Activated CD8-positive, alpha-beta memory T cell treated with anti-CD3 and anti-CD28 coated beads, Interleukin-2, amount 50 U/mL, for 1 hour (primary cell): ENCODE measurements at regions not wholly inside any gene's neighbourhood (a gene's known extent, or its start where the extent isn't known, plus 50 kb on each side); places are given as distances from the start of the nearest gene placed in this dataset.
A peak's percentile ranks its signal among the peaks of the same experiment; 100 is the strongest.
"Not testable (repeated sequence)": the region's sequence is repeated elsewhere in the genome, so short reads cannot be mapped to it uniquely, and the experiment has no call there.

Source experiments
- DNase-seq: peaks from one replicate; pipeline ENCODE4 v3.0.0-alpha.2; 2020; ENCODE audit errors: extremely low read depth

DNA sequence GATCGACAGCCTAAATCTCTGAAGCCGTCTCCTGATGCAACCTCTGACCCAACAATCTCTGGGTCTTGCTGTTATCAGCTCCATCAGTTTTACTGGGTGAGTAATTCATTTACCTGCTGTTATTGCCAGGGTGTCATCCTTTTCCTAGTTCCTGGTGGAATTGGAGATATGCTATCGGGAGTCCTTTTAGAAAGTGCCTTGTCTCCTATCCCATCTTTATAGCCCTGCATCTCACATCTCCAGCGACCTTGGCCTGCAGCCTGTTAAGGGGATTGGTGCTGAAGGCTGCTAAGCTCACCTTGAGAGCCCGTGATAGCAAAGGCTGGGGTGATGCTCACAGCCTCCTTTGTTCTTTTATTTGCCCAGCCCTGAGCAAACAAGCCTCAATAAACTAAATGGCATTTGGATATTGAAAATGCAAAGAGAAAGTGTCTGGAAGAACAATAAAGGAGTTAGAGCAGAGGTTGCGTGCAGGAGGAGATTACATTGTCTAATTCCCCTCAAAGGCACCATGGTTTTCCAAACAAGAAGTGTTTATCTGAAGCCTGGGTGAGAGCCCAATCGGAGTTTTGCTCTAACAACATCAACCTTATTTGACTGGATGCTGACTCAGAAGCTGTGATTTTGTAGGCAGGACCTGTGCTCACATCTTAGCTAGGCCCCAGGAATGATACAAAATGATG, 101.8 kb downstream of the RPLP1 start:
- DNase-seq, result no peak

DNA sequence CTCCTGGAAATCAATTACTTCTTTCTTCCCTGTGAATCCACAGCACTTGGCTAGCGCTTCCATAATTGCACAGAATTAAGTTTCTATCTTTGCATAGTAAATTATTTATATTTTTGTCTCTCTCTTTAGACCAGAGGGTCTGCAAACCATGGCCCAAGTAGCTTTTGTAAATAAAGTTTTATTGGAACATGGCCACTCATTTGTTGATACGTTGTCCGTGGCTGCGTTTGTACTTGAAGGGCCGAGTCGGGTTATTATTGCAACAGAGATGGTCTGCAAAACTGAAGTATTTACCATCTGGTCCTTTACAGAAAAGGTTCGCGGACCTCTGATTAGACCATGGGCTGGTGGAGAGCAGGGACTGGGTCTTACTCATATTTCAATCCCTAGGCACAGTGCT, 102.5 kb downstream of the RPLP1 start:
- DNase-seq, result no peak

DNA sequence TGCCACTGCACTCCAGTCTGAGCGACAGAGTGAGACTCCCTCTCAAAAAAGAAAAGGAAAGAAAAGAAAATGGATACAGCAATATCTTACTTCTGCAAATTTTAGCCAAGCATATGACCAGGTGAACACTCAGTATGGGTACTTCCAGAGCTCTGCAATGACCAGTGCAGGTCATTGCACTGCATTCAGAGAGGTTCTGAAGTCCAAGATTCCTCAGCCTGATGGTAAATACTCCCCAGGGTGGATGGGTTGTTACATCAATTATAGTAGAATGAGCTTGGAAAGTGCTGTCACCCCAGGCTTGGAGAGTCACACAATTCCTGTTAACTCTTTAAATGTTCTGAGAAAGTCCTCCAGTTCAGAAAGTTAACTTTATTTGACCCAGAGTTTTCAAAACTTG, 103.7 kb downstream of the RPLP1 start:
- no peak for DNase-seq

DNA sequence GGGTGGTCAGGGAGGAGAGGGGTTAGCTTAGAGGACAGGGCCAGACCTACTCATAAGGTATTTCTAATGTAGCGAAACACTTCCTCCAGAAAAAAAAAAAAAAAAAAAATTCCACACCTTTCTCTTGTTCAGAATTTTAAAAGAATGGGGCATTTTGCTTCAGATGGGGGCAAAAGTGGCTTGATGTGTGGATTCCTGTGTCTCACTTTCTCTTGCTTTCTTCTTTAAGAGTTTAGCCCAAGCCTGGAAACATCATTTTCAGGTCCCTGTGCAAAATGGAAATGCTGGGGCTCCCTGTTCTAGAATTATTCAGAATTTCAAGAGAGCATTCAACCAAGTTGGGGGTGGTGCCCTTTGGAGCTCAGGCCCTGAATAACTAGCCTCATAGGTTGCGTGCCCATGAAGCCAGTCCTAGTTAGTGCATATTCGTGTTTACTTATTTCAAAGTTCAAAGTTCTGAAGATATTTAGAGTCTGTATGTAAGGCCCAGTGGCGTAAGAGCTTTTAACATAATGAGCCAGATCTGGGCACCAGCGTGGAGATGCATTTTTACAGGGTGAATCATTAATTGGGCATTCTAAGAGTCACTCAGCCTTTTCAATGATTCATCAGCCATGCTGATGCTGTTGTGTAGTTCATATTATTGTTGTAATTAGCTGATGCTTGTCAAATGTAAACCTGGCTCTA, 104.5 kb downstream of the RPLP1 start:
- DNase-seq, result no peak

DNA sequence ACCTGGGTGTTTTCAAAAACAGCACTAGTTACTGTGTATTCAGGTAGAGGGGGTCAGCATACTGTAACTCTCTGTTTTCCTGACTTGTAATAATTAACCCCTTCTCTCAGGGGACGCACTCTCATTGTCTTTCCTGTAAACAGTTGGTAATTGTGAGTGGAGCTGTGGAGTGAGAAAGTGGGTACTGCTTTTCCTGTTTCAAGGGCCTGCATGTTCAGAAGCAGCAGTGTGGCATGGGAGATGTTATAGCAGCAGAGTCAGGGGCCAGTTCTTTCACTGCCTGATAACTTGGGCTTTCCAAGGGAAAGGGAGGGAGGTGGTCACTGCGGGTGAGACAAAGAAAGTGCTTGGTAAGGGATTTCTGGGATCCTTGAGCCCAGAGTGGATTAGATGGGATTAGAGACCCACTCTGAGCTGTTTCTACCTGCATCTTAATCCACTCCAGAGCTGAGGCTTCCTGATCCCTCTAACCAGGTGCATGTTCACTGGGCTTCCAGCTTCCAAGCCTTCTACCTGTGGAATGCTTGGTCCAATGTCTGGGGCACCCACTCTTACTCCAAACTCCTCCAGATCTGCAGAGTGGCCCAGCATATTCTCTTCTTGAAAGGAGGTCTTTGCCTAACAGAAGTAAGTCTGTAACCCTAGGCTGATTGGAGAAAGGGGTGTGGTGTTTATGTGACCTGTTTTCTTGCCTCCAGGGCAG, 105.2 kb downstream of the RPLP1 start:
- DNase-seq, result no peak

DNA sequence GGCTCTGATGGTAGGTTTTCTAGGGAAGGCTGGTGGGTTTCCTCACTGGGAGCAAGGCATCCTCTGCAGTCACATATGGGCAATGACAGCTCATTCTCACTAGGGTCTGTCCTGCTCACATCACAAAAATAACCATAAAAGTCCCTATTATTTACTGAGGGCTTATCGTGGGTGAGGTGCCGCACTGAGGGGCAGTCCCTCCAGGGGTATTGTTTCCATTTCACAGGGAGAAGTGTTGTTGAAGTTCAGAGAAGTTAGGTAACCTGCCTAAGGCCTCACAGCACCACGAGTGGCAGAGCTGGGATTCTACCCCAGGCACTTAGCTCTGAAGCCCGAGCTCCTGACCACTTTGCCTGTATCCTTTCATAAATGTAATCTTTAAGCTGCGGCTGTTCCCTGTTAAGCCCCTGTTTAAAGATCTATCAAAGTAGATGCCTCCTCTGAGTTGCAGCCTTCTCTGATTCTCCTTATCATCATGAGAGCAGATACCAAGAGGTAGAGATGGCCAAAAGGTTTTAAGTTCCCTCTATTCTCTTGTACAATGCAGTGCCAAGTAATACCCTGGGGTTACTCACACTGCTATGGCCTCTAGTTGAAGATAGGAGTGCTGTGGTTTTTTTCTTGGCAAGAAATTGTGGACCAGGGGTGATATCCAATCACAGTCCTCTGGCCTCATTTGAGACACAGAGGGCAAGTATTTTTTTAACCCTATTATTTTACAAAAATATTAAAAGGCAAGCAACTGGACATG, 107.0 kb downstream of the RPLP1 start:
- DNase-seq, result no peak

DNA sequence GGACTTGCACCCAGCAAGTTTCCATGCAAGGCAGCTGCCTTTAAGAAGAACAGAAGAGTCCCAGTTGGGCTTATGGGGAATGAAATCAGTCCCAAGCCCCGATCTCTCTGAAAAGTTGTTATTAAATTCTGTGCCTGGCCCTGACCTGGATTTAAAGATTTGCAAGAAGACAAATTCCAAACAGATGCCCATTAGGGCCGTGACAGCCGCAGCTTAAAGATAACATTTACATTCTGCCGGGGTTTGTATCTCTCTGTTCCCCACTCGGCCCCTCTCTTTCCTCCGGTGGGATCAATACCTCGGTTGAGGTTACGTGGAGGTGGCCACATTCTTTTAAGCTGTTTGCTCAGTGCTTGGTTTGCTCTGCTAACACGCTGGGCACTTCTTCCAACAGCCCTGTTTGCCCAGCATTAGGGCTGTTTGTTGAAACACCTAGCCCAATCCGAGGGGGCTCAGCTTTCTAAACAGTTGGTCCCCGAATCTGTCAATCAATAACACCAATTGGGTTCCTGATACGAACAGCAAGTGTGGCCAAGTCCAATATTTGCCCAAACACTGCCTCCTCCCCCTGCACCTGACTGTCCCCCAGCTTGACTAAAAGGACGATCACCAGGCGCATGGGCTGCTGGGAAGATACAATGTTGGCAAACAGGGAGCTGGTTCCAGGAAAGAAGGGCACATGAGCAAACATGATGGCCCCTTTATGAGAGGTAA, 108.6 kb downstream of the RPLP1 start:
- DNase-seq, result no peak

DNA sequence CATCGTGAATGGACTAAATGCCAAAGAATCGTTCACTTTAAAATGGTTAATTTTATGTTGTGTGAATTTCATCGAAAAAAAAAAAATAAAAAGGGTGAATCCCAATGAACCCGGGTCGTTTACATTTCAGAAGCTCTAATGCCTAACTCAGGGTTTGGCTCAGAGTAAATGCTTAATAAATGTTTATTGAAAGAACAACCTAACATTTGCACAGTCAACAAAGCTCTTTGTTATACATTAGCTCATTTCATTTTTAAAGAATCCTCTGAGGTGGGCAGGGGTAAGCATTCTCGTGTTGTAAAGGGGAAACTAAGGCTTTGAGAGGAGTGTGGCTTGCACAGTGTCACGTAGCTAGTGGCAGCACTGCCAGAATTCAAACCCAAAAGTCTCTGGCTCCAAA, 109.5 kb downstream of the RPLP1 start:
- no peak for DNase-seq

DNA sequence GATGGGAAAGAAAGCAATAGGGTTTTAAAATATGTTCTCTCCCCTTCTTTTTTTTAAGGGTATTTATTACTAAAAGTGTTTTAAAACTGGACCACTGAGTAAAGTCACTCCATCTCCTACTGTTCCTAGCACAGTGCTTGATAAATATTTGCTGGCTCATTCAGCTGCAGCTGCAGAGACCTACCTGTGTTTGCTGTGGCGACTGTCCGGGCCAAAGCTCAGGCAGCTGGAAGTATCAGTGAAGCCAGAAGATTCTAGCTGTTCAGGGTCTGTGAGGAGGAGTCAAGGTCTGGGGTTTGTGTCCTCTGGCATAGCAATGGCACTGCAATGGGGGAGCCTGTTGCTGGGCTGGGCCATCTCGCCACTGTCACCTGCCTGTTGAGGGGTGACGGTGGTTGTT, 109.9 kb downstream of the RPLP1 start:
- DNase-seq, result no peak

DNA sequence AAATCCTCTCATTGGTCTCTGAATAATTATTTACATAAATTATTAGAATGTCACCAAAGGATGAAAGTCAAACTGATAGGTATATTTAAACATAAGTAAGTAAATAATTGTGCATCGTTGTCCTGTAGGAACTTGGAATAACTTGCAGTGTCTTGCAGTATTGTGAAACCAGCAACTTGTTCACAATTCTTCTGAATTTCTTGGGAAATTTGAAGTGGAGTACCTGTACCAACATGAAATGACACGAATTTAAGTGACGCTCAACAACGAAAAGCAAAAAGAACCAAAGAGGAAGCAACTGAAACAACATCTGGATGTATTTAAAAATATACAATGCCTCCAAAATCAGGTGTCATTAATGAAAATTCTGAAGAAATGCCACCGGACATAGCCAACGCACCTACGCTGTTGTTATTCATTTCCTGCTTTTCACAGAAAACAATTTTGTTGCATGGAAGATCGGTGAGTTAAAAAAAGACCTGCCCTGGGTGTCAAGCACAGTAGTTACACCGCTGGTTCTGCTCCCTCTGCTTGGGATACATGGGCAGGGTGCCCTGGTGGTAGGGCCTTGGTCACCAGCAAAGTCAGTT, 112.5 kb downstream of the RPLP1 start:
- DNase-seq, result no peak

DNA sequence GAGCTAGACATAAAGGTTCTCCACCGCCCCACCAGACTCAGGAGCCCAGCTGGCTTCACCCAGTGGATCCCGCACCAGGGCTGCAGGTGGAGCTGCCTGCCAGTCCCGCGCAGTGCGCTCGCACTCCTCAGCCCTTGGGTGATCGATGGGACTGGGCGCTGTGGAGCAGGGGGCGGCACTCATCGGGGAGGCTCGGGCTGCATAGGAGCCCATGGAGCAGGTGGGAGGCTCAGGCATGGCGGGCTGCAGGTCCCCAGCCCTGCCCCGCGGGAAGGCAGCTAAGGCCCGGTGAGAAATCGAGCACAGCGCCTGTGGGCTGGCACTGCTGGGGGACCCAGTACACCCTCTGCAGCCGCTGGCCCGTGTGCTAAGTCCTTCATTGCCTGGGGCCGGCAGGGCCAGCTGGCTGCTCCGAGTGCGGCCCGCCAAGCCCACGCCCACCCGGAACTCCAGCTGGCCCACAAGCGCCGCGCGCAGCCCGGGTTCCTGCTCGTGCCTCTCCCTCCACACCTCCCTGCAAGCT, 114.7 kb downstream of the RPLP1 start:
- not testable (repeated sequence) for DNase-seq

DNA sequence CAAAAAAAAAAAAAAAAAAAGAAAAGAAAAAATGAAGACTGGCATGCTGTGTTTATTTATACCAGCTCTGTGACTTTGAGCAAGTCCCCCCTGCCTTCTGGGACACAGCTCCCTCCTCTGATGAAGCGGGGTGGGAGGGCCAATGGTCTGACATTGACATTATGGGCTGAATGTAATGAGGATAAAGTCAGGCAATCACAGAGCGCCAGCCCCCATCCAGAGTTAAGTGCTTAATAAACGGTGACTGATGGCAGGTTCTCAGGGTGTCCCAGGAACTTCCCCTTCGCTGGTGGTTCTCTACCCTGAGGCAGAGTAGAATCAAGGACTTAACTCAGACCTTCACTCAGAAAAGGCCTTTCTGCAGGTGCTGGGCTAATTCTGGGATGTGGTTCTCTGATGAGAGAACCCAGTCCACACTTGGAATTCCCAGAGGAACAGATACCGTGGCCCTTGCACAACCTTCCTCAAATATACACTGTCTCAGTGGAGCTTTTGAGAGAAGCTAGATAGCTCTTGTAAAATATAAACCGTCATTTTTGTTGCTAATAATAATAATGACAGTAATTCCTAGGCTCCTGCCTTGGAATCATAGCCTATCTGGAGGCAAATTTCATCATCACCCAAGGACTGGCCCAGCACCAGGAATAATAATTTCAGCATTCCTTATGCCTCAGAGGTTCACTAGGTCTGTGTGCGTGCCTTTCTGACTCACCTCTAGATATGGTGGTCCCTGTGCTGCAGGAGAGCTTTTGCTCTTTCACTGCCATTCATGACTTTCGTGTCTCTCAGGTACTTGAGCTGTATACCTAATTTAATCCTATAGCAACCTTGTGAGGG, 115.8 kb downstream of the RPLP1 start:
- DNase-seq, result no peak

DNA sequence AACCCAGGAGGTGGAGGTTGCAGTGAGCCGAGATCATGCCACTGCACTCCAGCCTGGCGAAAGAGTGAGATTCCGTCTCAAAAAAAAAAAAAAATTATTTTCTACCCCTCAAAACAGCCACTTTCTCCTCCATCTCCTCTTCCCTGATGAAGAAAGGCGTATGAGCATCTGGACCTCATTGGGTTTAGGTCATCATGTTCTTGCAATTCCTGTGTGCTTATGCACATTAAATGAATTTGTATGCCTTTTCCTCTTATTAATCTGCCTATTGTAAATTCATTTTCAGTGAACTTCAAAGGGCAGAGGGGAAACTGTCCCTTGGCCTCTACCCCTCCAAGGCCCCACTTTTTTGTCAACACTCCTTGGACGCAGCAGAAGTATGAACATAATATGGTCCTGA, 117.8 kb downstream of the RPLP1 start:
- DNase-seq, result no peak

DNA sequence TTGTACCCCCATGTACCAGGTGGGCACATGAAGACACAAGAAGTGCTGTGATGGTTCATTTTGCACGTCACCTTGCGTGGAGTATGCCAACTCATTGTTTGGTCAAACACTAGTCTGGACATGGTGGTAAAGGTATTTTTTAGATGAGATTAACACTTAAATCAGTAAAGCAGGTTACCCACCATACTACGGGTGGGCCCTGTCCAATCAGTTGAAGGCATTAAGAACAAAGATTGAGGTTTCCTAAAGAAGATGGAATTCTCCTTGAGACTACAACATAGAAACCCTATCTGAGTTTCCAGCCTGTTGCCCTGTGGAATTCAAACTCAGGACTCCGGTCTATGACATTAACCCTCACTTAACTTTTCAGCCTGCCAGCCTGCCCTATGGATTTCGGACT, 118.4 kb downstream of the RPLP1 start:
- no peak for DNase-seq

DNA sequence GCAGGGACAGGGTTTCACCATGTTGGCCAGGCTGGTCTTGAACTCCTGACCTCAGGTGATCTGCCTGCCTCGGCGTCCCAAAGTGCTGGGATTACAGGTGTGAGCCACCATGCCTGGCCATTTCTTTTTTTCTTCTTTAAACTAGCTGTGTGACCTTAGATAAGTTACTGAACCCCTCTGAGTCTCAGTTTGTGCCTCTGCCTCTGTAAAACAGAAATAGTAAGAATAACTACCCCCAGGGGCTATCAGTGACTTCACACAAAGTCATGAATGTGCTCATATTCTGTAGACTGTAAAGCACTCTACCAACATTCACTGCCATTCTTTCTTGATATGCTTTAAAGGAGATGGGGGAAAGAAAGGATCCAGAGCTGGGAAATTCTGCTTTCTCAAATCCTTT, 120.7 kb downstream of the RPLP1 start:
- DNase-seq, result not testable (repeated sequence)

DNA sequence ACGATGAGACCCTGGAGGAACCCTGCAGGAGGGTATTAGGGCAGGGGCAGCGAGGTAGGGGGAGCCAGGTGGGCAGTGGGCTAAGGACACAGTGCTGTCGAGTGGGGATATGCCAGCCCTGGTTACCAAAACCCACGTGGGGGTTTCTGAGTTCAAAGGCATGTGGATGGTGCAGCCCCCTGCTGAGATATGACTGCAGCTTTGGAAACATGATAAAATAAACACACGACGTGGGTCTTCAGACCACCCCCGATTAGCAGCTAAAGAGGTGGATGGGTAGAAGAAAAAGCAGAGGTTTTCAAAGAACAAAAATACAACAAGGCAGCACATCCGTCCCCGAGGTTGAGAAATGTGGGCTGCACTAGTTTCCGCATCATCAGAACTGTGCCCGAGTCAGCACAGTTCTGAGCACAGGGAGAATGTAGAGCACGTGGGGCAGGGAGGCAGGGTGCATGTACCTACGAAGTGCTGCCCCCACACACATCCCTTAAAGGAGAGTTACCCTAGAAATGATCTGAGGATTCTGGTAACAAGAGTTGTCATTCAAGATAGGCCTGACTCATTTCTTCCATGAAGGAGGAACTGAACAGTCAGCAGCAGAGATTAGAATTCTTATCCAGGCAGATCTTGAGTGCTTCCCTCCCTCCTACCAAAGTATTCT, 121.3 kb downstream of the RPLP1 start:
- DNase-seq, result no peak

DNA sequence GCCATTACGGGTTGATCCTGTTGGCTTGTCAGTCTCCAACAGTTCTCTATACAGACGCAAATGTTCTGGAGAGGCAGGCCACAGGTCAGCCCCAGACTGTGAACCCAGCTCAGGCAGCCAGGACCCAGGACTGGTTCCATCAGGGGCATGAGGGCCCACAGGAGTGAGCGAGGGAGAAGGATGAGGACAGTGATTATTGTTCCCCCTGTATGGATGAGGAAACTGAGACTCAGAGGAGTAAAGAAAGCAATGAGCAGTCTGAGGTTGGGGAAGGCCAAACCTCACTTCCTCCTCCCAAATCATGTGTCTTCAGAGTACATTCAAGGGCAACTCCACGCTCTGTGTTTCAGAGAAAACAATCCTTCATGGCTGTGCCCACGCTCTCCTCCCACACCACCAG, 121.9 kb downstream of the RPLP1 start:
- DNase-seq, result no peak

DNA sequence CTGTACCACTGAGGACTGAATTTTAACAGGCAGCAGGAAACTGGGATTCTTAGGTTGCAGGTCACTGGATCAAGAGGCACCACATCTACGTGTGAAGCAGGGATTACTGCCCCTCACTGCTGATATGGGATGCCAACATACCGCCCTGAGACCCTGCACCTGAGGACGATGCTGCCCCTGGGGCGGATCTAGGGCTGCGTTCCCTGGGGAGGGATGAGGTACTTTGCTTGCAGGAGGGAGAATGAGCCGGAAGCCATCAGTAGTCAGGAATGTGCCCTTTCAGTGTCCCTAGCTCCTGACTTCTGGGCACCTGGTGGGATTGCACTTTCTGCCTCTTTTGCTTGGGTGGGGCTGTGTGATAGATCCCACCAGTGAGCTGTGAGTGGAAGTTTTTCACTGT, 122.8 kb downstream of the RPLP1 start:
- DNase-seq, result no peak

DNA sequence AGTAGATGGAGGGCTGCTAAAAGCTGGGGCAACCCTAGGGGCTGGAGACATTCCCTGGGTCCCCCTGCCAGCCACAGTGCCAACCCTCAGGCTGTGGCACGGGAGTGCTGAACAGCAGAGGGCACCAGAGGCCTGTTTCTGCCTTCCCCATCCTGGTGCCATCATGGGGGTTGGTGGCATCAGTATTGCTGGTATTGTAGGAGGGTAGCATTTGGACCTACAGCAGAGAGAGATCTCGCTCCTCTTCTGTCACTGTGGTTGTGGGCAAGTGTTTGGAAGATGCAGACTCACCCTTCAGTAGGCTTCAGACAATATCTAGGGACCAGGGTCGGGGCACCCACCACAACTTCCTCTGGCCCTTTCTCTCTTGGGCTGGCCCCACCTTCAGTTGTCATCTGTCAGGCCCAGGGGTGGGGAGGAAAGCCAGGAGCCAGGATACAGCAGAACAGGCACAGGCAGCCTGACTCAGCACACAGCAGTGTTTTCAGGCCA, 123.5 kb downstream of the RPLP1 start:
- peak; percentile 7 for DNase-seq
